ENCODE measurements at regions not wholly inside any gene's neighbourhood (a gene's known extent, or its start where the extent isn't known, plus 50 kb on each side); places are given as distances from the start of the nearest gene placed in this dataset.
A peak's percentile ranks its signal among the peaks of the same experiment; 100 is the strongest.
"Not testable (repeated sequence)": the region's sequence is repeated elsewhere in the genome, so short reads cannot be mapped to it uniquely, and the experiment has no call there.

DNA sequence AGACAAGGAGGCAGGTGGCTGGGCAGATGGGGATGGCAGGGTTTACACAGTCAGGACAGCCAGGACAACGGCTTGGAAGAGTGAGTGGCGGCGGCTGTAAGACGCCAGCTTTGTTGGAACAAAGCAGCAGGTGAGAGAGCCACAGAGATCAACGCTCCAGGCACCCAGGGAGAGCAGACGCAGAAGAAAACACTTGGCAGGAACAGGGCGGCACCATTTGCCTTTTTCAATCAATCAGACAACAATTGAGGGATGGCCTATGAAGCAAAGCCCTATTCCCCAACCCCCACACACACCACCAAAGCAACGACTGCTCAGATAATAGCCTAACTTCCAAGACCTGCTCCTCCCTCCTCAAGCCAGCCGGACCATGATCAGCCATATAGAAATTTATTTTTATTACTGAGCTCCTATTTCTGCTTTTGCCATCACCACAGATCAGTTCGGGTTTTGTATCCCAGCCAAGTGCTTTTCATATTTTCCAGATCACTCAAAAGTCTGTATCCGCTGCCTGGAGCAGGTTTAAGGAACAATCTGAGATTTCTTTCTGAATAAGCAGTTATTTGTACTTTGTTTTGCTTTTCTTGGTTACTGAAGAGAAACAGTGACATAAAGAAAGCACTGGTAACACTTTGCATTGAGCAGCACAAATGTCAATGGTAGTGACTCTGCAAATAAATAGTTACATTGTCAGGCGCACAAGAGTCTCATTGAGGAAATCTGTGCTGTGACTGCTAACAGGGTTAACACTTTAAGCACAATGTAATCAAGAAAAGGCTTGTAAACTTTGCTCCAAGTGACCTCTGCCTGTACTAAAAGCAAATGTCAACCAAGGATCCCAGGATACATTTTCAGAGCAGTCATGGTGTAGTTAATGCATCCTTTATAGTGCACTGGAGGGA lies 81.8 kb upstream of the RBPJ start:
- DNase-seq (ENCODE audit: low spot score) (no peak), FAIRE-seq (no peak)

DNA sequence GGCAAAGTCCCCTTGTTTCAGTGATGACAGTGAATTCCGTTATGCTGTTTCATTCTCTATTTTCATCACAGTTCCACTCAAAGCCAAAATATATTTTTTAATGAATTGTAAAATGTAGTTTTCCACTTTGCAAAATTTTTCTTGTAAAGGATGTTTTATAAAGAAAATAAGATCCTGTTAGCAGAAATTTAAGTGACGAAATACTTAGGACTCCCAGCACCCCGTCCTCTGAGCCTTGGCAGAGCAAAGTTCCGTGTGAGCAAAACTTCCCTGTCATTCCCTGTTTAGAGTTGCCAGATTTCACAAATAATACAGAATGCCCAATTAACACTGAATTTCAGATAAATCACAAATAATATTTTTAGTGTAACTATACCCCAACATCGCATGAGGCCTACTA lies 81.0 kb upstream of the RBPJ start:
- FAIRE-seq (no peak), DNase-seq (ENCODE audit: low spot score) (no peak)

DNA sequence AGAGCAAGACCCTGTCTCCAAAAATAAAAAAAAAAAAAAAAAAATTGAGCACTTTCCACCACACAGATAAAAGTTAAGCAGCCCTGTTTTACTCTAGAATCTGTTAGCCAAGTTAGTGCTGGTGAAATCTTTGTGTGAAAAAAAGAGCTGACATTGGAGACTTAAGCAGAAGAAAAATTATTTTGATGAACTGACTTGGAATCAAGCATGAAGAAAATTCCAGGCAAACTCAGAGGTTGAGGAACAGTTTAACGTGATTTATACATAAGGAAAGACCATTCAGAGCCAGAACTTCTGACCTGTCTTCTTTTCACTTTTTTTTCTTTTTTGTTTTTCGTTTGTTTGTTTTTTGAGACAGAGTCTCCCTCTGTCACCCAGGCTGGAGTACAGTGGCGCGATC lies 79.6 kb upstream of the RBPJ start:
- FAIRE-seq (no peak), DNase-seq (ENCODE audit: low spot score) (no peak)

DNA sequence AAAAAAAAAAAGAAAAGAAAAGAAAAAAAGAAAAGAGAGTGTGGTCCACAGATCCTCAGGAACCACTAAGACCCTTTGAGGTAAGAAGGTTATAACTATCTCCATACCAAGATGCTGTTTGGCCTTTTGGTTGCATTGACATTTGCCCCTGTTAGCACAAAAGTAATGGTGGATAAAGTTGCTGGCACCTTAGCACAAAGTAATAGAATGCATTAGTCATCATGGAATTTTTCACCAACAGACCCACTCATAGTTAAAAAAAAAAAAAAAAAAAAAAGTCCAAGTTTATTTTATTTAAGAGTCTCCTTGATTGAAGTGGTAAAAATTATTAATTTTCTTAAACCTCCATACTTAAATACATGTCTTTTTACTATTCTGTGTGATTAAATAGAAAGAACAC lies 78.4 kb upstream of the RBPJ start:
- no peak for DNase-seq (ENCODE audit: low spot score)
- peak; percentile 35 for FAIRE-seq

DNA sequence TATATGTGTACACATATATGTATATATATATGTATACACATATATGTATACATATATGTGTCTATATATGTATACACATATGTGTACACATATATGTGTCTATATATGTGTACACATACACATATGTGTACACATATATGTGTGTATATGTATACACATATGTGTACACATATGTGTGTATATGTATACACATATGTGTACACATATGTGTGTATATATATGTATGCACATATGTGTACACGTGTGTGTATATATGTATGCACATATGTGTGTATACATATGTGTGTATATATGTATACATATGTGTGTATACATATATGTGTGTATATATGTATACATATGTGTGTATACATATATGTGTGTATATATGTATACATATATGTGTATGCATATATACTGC lies 76.7 kb upstream of the RBPJ start:
- FAIRE-seq = peak; percentile 57
- not testable (repeated sequence) for DNase-seq (ENCODE audit: low spot score)

DNA sequence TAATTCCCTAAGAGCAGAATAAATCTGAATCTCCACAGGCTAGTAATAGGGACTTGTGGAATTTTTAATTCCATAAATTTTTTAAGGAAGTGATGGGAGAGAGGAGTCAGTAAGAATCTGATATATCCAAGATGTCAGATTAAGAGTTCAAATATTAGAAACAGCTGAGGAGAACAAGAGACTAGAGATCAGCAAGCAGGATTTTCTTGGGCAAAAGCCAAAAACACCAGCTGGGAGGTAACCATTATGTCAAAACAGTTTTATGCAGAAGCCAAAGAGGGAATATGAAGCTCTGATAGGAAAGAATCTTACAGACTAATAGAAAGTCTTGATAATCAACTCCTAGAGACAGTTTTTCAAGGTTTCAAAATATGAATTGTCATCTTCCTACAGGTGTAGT lies 72.2 kb upstream of the RBPJ start:
- DNase-seq (ENCODE audit: low spot score) (no peak), FAIRE-seq (no peak)

DNA sequence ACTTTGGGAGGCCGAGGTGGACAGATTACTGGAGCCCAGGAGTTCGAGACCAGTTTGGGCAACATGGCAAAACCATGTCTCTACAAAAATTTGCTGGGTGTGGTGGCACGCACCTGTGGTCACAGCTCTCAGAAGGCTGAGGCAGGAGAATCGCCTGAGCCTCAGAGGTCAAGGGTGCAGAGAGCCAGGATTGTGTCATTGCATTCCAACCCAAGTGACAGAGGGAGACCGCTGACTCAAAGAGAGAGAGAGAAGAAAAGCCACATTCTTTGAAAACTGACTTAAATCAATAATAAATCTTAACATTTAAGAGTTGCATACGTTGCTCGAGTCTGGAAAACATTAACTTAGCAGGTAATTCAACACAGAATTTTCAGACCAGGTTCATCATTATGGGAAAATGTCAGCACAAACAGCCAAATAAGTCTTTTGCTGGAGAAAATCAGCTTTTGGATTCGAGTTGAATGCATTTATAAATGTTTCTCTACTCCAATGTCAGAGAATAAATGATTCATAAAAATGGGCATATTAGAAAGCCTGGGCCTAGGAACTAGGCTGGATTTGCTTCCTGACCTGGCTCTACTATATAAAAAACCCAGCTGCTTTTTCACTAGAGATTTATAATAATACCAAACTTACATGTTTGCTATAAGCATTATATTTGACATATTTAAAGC lies 68.3 kb upstream of the RBPJ start:
- FAIRE-seq (peak; percentile 84), DNase-seq (ENCODE audit: low spot score) (peak; percentile 79)

DNA sequence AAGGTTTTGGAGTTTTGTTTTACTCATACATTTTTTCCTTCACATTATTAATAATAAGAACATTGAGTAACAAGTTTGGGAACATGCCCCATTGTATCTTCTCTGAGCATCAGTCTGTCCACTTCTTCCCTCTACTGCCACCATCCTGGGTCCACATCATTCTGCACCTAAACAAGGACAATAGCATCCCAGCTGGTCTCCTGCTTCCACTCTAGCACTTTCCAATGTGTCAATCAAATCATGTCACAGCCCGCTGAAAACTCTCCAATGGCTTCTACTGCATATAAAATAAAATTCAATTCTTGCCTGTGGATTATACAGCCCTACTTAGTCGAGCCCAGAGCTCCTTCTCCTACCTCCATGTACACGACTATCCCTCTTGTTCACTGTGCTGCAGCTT lies 66.8 kb upstream of the RBPJ start:
- FAIRE-seq = no peak
- DNase-seq (ENCODE audit: low spot score) = no peak

DNA sequence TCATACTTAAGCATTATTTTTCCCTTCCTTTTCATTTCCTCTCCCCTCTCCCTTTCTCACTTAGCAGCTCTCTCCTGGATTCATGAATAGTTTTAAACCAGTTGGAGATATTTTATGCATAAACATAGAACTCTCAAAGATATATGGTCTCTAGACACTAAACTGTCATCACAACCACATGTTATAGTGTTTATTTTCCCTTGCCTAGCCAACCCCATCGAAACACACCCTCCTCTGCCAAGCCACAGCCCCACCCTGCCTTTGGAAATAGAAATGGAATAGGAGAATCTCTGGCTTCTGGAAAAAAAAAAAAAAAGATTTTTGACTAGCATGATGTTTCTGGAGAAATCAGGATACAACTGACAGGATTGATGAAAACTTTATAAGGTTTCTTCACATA lies 64.8 kb upstream of the RBPJ start:
- FAIRE-seq (no peak), DNase-seq (ENCODE audit: low spot score) (no peak)

DNA sequence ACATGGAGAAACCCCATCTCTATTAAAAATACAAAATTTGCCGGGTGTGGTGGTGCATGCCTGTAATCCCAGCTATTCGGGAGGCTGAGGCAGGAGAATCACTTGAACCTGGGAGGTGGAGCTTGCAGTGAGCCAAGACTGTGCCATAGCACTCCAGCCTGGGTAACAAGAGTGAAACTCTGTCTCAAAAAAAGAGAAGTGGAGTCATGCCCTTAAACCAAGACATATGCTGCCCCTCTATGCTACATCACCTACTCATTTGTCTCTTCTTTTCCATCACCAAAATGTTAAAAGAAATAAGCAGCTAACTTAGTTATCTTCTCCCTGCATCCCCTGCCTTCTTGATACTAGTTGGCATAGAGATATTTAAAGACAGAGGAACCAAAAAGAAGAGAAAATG lies 63.4 kb upstream of the RBPJ start:
- not testable (repeated sequence) for FAIRE-seq; DNase-seq (ENCODE audit: low spot score)

DNA sequence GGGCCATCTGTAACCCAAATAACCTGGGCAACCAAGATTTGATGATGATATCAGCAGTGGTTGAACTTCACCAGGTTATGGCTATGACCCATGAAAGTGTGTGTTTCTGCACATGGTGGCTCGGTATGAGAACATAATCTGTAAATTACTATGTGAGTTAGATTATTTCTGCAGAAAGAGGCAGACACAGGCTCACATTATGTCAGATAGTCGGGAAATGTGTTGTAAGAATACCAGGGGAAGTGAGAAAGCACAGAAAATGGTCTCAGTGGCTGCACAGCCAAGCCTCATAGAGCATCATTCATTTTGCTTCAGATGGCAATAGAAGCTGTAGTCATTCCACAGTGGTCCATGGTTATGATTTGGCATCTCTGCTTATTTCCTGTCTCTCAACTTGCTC lies 63.0 kb upstream of the RBPJ start:
- no peak for DNase-seq (ENCODE audit: low spot score)
- FAIRE-seq = no peak

DNA sequence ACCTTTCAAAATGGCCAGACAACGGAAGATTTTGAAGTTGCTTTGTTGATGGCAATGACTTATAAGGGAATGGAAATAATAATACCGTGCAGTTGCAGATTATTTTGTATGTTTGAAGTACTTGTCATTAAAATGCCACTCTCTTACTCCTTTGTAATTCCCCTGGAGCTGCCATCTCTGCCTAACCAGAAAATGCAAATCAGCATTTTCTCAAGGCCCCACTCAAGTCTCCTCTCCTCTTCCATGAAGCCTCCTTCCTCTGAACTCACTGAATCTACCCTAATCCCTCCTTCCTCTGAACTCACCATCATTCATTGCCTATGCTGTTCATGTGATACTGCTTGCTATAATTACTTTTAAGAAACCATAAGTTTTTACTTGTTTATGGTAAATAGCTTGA lies 60.2 kb upstream of the RBPJ start:
- FAIRE-seq (no peak), DNase-seq (ENCODE audit: low spot score) (no peak)

DNA sequence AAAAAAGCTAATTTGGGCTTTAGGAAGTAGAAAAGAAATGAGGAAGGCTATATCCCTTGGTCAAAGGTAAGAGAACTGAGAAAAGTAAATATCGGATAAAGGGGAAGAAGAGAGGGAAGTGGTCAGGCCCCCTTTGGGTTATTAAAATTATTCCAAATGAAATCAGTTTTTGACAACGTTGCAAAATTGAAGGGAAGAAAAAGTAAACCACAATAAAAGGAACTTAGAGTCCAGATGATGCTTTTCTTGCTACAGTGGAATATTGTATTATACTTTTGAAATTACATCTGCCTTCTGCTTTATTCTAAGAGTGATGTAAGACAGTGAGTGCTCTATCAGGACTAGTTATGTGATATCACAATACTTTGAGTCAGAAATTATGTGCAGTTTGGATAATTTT lies 59.4 kb upstream of the RBPJ start:
- FAIRE-seq (no peak), DNase-seq (ENCODE audit: low spot score) (no peak)

DNA sequence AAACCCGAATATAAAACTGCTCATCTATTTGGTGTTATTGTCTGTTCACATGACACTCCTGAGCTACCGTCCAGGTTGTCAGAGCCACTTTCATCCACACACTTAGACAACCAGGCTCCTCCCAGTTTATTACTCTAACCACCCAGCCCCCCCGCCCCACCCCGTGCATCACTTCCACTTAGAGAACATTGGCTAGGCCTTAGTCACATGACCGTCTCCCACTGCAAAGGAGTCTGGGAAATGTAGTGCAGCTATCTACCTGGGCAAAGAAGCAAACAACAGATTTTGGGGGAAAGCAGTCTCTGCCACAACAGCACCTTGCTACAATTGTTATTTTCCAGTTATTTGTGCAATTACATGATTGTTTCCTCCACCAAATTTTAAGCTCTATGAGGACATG lies 57.6 kb upstream of the RBPJ start:
- FAIRE-seq (no peak), DNase-seq (ENCODE audit: low spot score) (no peak)

DNA sequence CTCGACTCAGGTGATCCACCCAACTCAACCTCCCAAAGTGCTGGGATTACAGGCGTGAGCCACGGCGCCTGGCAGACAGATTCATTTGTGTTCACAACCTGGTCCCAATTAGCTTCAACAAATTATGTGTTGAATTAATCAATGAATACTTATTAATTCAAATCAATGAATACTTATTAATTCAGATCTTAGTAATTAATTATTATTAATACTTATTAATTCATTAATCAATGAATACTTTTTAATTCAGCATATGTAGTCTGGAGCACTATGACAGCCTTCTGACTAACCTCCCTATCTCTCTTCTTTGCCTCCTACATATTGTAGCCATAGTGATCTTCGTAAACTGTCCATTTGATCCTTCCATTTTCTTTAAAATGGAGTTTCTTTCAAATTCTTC lies 56.7 kb upstream of the RBPJ start:
- DNase-seq (ENCODE audit: low spot score) (no peak), FAIRE-seq (no peak)

DNA sequence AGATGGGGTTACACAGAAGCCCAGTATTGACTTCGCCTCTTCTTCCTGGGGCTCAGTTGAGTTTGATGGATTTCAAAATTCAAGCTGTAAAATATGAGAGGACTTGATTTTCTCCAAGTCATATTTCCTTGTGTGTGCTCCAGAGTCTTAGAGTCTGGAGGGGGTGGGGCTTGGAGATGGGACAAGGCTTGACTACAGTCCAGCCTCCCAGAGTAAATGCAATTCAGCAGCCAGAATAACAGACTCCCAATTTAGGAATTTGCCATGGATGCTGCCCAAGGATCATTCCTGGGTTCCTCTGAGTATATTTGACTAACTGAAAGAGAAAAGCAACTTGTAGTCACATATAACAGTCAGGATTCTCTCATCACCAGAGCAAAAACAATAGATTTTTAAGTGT lies 53.7 kb upstream of the RBPJ start:
- DNase-seq (ENCODE audit: low spot score) (no peak), FAIRE-seq (no peak)

DNA sequence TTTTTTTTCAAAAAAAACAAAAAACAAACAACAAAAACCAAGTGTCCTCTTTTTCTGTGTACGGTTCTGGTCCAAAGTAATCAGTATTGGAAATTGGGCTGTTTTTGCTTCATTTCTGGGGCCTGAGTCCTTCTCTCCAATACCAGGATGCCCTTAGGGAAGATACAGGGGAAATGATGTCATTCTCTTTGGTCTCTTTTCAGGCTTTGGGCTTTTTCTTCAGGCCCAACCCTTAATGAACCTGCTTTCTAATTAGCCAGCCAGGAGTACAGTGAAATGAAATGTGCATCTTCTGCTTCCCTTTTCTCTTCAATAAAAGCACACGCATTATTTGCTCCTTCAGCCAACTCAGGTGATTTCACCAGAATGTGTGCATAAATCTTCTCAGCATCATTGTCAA lies 52.6 kb upstream of the RBPJ start:
- no peak for FAIRE-seq

DNA sequence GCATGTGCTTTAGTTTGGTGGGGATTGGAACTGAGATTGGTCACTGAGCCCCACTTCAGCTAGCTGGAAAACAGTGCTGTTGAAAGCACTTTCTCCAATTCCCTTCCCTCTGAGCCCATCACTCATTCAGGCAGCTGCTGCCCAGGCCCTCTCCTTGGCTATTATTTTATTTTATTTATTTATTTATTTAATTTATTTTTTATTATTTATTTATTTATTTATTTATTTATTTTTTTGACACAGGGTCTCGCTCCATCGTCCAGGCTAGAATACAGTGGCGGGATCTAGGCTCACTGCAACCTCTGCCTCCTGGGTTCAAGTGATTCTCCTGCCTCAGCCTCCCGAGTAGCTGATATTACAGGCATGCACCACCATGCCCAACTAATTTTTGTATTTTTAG lies 51.8 kb upstream of the RBPJ start:
- no peak for DNase-seq (ENCODE audit: low spot score)
- FAIRE-seq = no peak

More for the DNA sequence above, 52.6 kb upstream of the RBPJ start:
- DNase-seq (ENCODE audit: low spot score) = no peak

Data from RCC 7860 (cell line).